DOHH2 (cell line): ENCODE measurements at regions not wholly inside any gene's neighbourhood (a gene's known extent, or its start where the extent isn't known, plus 50 kb on each side); places are given as distances from the start of the nearest gene placed in this dataset.

ENCODE experiments used
- EZH2phosphoT487 ChIP-seq: fragments of 200-600 bp; sonication (generic); IDR thresholded peaks from 2 replicates; pipeline ENCODE4 v1.6.1; 2017; ENCODE audit warnings: borderline replicate concordance, mild to moderate bottlenecking, antibody characterized with exemption, low read length, moderate library complexity, mixed read lengths
- TF ChIP-seq, protein P1 (sequence below): fragments of 200-600 bp; sonication (generic); IDR thresholded peaks from one replicate; pipeline ENCODE4 v1.5.1; 2014; ENCODE audit warnings: antibody characterized with exemption, mild to moderate bottlenecking, low read depth, low read length; ENCODE audit not compliant: poor library complexity, severe bottlenecking

DNA sequence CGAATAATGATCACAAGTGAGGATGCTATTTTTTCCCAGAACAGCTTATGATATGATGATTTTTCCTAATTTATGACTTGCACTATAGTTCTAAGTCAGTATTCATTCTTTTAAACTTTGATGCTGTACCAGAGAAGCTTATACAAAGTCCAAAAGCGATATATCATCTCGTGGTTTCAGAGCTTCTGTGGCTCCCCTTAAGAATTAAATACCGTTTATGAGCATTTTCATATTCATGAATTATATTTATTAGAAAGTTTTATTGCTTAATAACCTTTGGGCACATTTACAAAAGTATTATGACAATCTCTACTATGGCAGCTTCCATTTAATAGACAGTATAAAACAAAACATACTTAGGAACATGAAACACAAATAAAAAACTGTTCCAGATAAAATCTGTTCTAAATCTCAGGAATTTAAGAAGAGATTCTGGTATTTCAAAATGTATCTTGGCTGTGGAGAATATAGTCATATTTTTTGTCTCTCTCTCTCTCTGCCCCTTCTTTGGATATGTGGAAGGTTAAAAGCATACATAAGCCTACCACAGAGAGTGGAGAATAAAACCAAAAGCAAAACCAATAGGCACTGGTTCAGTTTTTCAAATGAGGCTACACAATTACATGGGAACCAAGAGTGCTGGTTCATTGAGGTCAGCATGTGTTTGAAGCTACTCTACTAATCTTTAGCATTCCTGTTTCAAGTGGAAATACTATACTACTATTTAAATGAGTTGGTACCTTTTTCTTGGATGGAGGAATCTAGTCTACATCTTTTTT, 884.5 kb upstream of the GJE1 start:
- TF ChIP-seq, protein P1, sequence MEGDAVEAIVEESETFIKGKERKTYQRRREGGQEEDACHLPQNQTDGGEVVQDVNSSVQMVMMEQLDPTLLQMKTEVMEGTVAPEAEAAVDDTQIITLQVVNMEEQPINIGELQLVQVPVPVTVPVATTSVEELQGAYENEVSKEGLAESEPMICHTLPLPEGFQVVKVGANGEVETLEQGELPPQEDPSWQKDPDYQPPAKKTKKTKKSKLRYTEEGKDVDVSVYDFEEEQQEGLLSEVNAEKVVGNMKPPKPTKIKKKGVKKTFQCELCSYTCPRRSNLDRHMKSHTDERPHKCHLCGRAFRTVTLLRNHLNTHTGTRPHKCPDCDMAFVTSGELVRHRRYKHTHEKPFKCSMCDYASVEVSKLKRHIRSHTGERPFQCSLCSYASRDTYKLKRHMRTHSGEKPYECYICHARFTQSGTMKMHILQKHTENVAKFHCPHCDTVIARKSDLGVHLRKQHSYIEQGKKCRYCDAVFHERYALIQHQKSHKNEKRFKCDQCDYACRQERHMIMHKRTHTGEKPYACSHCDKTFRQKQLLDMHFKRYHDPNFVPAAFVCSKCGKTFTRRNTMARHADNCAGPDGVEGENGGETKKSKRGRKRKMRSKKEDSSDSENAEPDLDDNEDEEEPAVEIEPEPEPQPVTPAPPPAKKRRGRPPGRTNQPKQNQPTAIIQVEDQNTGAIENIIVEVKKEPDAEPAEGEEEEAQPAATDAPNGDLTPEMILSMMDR = no peak
- no peak for TF ChIP-seq EZH2phosphoT487
